ENCODE measurements at regions not wholly inside any gene's neighbourhood (a gene's known extent, or its start where the extent isn't known, plus 50 kb on each side); places are given as distances from the start of the nearest gene placed in this dataset.

DNA sequence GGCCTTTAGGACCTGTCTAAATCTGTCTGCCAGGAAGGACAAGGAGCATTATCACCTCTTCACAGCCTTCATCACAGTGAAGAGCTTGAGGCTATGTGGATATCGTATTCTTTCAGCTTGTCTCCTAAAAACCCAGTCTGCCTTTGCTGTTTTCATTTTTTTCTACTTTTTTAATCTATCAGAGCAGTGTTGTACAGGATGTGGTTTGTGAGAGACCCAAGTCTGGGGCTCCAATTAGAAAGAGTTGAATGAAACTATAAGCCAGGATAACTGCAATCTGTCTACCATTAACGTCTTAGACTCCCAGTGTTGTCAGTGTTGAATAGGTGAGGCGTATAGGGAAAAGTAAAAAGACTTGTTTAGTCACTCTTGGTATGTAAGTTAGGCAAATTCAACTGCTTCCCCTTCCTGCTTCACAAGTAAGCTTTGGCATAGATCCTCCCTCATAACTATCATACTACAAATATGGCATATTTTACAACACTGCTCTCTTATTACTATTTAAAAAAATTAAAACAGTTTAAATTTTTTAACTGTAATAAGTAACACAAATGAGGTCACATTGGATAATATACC, 1225.8 kb upstream of the PRMT6 start:
- no peak for DNase-seq (ENCODE audit: low read depth in 2 of 2)

DNA sequence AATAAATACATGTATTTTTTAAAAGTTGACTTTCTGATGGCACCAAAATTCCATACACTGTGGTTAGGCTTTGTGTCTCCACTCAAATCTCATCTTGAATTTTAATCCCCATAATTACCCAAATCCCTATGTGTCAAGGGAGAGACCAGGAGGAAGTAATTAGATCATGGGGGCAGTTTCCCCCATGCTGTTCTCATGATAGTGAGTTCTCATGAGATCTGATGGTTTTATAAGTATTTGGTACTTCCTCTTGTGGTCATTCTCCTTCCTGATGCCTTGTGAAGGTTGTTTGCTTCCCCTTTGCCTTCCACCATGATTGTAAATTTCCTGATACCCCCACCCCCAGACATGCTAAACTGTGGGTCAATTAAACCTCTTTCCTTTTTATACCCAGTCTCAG, 1218.4 kb upstream of the PRMT6 start:
- DNase-seq (ENCODE audit: low read depth in 2 of 2), result no peak

- no peak for DNase-seq (ENCODE audit: low read depth in 2 of 2)
Measured at GRCh38 chr1:105865546-105865945, 1190.9 kb upstream of the PRMT6 start.

DNA sequence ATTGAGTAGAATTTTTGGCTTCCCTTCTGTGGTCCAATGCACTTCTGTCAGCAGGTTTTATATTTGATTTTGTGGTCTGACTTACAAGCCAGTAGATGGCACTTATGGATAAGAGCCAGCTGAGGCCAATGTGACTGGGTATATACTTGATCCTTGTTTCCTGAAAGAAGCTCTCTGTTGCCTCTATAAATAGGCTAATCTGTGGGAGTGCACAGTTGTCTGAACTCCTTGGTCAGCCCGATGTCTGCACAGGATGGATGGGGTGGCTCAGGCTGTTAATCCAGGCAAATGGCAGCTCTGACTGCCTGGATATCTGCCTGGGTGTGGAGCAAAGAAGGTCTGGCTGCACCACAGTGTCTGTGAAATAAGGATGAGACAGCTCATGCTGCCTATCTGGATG, 1183.7 kb upstream of the PRMT6 start:
- no peak for DNase-seq (ENCODE audit: low read depth in 2 of 2)

DNA sequence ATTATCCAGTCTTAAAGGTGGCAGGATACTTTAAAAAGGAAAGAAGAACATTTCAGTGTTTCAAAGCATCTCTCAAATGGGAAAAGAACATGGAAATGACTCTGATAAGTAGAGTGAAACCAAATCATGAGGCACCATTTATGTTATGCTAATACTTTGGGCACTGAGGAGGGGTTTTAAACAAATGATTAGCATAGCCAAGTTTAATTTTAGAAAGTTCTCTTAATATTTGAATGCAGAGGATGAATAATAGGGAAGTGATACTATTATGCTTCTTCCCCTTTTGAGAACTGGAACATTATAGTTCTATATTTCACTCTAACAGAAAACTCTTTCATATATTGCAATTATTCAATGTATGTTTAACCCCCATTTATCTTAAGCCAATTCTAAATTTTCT, 1181.9 kb upstream of the PRMT6 start:
- DNase-seq (ENCODE audit: low read depth in 2 of 2), result no peak

GRCh38 chr1:105886309-105886708, 1170.2 kb upstream of the PRMT6 start:
- no peak for DNase-seq (ENCODE audit: low read depth in 2 of 2)

DNA sequence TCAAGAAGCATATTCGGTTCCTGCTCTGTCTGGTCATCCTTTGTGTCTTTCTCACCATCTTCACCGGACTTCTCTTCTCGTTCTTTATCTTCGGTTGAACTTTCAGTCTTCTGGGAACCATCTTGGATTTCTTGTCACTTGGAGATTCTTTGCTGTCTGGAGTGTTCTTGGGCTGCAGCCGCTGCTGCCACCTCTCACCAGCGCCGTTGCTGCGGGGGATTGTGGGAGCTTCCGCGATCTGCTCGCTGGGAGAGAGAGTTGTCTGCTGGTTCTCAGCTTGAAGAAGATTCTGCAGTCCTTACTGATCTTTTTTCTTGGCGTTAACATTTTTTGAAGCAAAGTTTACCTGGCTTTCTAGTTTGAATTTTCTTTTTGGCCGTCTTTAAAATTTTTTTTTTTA, 1165.2 kb upstream of the PRMT6 start:
- no peak for DNase-seq (ENCODE audit: low read depth in 2 of 2)

GRCh38 chr1:105894006-105894405, 1162.5 kb upstream of the PRMT6 start:
- no peak for DNase-seq (ENCODE audit: low read depth in 2 of 2)

- DNase-seq (ENCODE audit: low read depth in 2 of 2), result no peak
Measured at GRCh38 chr1:105909811-105910210, 1146.7 kb upstream of the PRMT6 start.

GRCh38 chr1:105914403-105914802, 1142.1 kb upstream of the PRMT6 start:
- DNase-seq (ENCODE audit: low read depth in 2 of 2), result no peak

GRCh38 chr1:105934806-105935205, 1121.7 kb upstream of the PRMT6 start:
- no peak for DNase-seq (ENCODE audit: low read depth in 2 of 2)

GRCh38 chr1:105964879-105965278, 1091.6 kb upstream of the PRMT6 start:
- DNase-seq (ENCODE audit: low read depth in 2 of 2), result no peak

DNA sequence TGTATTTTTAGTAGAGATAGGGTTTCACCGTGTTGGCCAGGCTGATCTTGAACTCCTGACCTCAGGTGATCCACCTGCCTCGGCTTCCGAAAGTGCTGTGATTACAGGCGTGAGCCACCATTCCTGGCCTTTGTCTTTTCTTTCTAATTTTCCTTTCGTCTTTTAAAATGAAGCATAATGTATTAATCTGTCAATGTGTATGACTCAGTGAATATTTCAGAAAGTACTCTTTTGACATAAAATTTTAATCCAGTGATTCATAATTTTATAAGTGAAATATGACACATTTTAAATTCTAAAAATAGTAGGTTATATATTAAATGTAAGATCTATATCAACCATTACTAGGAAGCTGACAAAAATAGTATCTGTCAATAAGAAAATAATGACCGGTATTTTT, 1059.0 kb upstream of the PRMT6 start:
- DNase-seq (ENCODE audit: low read depth in 2 of 2), result no peak

DNA sequence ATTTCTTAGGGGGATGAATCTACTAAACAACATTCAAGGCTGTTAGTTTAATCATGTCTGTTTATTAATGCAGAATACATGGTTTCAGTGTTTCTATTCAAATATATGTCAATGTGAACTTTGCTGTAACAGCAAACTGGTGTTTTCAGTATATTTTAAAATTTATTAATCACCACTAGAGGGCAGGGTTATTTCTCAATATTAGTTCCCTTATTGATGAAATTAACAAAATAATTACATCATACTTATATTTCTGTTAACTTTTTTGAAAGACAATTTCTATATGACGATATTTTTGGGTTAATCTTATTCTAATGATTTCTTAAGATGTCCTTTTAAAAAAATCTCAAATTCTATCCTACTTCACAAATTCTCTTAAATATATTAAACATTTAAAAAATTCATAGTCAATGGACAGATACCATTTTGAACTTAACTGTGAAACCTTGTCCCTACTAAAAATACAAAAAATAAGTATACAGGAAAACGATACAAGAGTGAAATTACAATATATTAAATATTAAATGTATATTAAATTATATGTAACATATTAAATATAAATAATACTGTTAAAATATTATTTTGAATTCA, 1034.1 kb upstream of the PRMT6 start:
- DNase-seq (ENCODE audit: low read depth in 2 of 2), result peak in 1 of 2 experiments; percentile 7

DNA sequence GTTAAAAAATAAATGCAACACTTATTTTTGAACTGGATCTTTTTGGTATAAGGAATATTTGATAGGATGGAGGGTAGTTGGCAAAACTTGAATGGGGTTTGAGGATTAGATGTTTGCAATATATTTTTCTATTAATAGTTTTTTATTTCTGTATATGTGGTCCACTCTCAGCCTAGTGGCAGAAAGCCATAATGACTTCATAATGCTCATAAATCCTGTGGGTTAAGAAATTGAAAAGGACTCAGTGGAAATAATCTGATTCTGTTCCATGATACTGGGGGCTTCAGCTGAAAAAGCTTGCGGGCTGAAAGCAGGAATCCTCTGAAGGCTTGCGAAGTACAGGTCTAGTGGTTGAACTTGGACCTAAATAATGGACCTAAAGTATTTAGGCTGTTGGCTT, 1028.6 kb upstream of the PRMT6 start:
- DNase-seq (ENCODE audit: low read depth in 2 of 2), result no peak

- DNase-seq (ENCODE audit: low read depth in 2 of 2), result no peak
Measured at GRCh38 chr1:106037526-106037925, 1018.9 kb upstream of the PRMT6 start.

GRCh38 chr1:106038260-106038659, 1018.2 kb upstream of the PRMT6 start:
- no peak for DNase-seq (ENCODE audit: low read depth in 2 of 2)

DNA sequence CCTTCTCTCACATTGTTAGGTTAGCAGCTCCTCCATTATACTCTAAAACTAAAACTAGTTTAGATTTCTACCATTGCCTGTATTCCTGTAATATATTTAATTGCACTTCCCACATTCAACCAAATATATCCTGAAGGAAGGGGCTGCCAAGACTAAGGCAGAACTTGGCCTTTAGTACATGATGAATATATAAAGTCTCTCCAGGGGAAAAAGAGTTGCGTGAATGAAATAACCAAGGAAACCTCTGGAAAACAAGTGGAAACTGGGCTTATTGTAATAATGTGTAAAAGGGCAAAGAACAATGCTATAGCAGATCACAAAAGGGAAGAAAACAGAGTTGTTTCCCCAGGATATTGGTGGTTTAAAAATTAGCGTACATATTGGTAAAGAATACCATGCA, 1012.5 kb upstream of the PRMT6 start:
- no peak for DNase-seq (ENCODE audit: low read depth in 2 of 2)

- DNase-seq (ENCODE audit: low read depth in 2 of 2), result no peak
Measured at GRCh38 chr1:106047210-106047609, 1009.3 kb upstream of the PRMT6 start.

GRCh38 chr1:106049595-106049994, 1006.9 kb upstream of the PRMT6 start:
- DNase-seq (ENCODE audit: low read depth in 2 of 2), result no peak

DNA sequence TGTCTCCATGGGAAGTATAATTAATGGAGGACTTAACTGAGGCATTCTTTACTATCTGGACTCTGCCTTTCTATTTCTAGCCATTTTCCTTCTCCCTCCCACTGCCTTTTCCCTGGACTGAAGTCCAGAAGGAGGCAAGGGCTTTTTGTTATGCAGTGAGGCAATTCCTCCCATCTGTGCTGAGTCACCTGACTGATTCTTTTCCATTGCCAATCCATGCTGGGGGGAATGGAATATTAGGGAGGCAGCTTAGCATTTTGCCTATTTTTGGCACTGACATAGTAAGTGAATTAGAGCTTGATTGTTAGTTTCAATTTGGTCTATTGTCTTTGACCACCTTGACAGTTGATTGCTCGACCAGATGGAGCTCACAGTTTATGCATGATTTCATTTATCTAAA, 1000.6 kb upstream of the PRMT6 start:
- no peak for DNase-seq (ENCODE audit: low read depth in 2 of 2)

GRCh38 chr1:106061586-106062495, 994.6 kb upstream of the PRMT6 start:
- no peak for DNase-seq (ENCODE audit: low read depth in 2 of 2)

- no peak for DNase-seq (ENCODE audit: low read depth in 2 of 2)
Measured at GRCh38 chr1:106063510-106063909, 993.0 kb upstream of the PRMT6 start.

Measured in fibroblast of skin of left quadriceps (primary cell).